GM19395 (cell line): ENCODE measurements at regions not wholly inside any gene's neighbourhood (a gene's known extent, or its start where the extent isn't known, plus 50 kb on each side); places are given as distances from the start of the nearest gene placed in this dataset.
"Not testable (repeated sequence)": the region's sequence is repeated elsewhere in the genome, so short reads cannot be mapped to it uniquely, and the experiment has no call there.

ENCODE experiments used
- ATAC-seq: cut with Tn5 transposase; IDR thresholded peaks from one replicate; pipeline ENCODE4 v1.9.1; 2021; ENCODE audit warnings: mild to moderate bottlenecking, moderate library complexity; ENCODE audit not compliant: unreplicated experiment

- ATAC-seq = no peak
Observed at GRCh38 chr7:94305836-94306235, 88.9 kb upstream of the COL1A2 start.

GRCh38 chr7:94307399-94308048 is 87.2 kb upstream of the COL1A2 start:
- ATAC-seq = no peak

- no peak for ATAC-seq
Observed at GRCh38 chr7:94311515-94311914, 83.2 kb upstream of the COL1A2 start.

- no peak for ATAC-seq
Observed at GRCh38 chr7:94313926-94314325, 80.8 kb upstream of the COL1A2 start.

DNA sequence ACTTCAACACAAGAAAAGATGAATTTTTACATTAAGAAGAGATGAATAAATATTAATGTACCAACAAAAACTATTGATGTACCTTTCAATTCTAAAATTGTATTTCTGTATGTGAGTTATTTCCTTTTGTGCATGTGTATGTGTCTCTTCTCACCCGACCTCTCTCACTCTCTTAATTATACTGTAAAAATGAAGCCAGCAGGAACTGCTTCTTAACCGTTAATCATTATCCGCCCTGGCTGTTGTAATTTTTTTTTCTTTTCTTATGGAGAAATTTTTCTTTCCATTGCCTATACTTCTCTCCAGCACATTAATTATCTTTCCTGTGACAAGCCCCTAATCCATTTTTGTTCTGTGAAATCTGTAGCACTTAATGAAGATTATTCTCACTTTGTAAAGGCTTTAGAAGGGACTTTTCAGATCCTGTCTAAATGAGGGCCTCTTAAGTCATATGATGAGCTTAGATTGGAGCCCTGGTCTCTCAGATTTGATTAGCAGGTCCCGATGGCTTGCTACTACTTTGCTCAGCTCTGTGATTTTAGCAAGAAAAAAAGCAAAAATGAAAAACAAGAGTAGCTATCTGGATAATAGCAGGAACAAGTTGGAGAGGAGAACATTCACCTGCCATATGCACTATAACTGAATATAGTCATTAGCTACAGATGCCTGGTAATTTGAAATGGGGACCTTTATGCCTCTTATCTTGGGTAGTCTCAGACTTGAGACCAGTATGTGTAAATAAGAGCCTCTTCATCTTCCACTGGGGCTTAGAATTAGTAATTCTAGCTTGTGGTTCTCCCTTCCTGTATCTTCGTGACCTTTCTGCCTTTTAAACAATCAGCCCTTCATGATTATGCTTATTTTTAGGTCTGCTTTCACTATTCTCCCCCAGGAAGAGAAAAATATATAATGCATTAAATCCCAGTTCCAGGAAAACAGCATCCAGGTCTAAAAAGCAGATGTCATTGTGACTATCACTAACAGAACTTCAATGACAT is 80.0 kb upstream of the COL1A2 start:
- no peak for ATAC-seq

DNA sequence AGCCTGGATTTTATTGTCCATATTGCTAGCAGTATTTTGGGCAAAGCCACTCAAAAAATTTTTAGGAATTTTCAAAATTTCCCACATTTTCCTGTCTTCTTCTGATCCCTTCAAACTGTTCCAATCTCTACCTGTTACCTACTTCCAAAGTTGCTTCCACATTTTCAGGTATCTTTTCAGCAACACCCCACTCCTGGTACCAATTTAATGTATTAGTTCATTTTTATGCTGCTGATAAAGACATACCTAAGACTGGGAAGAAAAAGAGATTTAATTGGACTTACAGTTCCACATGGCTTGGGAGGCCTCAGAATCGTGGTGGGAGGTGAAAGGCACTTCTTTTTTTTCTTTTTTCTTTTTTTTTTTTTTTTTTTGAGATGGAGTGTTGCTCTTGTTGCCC is 73.6 kb upstream of the COL1A2 start:
- not testable (repeated sequence) for ATAC-seq

DNA sequence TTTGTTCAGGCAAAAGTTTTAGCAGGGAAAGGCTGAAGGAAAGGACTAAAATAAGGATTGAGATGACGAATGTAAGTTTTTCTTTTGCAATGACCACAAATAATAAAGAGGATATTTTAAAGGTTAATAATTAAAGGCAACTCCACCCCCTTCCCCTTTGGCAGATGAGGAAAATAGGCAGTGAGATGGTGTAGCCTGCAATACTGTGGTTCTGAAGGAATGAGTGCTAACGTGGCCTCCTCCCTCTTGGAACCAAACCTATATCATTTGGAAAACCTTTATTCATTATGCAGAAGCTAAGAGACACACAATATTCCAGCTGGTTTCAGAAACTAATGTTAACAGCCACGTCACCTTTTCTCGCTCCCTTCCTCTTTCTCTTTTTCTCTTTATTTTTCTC is 70.9 kb upstream of the COL1A2 start:
- no peak for ATAC-seq

DNA sequence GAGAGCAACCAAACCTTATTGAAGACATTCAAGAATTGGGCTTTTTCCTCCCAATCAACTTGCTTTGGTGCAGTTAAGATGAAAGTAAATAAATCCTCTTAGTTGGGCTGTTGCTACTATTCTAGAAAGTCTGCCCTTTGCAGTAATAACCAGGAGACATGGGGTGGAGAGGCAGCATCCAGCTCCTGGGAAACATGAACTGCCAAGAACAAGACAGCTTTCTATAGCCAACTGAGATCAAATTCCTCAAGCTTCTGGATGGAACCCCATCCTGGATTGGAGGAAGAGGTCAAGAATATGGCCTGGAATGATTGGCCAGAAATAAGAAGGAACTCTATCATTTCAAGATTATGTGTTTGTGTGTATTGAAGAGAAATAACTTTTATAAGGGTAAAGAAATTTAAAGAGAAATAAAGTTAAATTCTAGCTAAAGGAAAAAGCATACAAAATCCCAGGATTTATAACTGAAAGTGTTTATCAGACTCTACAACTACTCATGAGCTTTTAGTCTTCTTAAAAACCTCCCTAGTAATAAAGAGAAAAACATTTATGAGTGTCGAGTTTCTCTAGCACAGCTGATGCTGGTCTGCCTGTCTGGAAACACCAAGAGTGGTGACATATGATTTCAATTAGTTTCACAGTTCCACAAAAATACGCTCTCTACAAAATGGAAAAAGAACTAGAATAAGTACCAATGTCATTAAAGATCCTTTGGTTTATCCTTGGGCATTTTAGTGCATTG is 70.1 kb upstream of the COL1A2 start:
- no peak for ATAC-seq

DNA sequence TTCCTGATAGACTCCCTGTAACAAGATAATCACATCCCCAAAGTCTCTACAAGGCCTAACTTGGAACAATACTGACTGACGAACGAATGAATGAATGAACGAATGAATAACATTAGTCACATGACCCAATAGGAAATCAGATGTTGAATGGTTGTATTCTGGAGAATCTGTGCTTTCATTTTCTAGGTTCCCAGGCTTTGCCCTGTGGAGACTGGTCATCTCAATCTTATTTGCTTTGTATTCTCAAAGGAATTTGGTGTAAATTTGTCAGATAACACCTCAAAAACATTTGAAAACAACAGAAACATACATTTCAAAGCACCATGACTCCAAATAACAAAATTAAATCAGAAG is 69.6 kb upstream of the COL1A2 start:
- ATAC-seq = no peak

DNA sequence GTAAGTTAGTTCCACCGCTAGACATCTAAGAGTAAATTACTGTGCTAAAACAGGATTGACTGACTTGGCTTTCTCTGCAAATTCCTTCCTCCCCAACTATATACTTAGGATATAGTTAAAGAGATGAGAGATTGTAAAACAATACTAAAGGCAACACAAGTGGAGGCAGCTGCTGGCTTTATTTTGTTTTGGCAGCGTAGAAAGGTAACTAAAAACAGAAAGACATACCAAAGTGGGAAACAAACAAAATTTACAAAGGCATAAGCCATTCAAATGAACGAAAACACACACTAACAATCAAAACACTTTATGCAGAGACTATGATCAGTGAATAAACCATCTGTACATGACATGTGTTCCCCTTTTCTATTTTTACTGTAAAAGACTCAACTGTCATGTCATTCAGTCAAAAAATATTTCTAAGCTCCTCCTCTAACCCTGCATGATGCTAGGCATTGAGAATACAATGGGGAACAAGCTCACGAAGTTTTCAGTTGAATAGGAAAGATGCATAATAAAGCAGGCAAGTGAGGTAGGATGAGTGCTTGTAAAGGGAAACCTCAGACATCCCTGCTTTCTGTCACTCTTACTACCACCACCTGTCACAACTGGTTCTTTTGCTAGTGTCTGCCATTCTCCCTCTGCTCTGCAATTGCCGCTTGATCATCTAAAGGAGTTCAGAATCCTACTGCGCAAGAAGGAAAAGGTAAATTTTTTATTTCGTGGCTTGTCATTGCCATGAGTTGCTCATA is 64.2 kb upstream of the COL1A2 start:
- no peak for ATAC-seq

DNA sequence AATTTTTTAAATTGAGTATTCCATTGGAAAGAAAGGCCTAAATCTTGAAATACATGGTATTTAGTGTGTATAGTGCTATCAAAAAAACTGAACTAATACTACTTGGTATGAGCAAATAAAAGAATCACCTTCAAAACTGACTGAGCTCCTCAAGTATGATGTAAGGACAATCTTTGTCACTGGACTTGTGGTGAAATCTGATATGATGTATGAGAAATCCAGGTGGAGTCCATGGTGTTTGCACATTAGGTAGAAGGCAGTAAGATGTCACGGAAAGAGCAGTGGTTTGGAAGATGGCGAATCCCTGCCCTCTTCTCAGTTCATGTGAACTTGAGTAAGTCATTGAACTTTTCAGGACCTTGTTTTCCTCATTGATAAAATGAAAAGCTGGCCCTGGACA is 62.1 kb upstream of the COL1A2 start:
- no peak for ATAC-seq

- no peak for ATAC-seq
Observed at GRCh38 chr7:94333810-94334209, 60.9 kb upstream of the COL1A2 start.

DNA sequence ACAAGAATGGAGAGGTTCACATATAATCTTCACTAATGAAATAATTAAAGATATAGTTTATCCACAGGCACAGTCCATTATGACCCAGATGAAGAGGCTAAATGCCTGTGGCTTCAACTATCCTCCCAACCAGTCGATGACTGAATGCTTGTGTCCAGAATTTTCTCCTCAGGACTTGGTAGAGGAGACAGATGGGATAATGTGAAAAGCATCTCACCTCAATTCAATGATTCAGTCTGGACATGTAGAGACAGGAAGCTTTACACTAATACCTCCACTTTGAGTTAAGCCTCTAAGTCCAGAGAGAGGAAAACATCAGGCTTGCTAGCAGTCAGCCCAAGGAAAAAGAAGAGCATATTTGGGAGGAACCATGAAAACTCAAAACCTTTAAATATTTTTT is 59.1 kb upstream of the COL1A2 start:
- no peak for ATAC-seq

- ATAC-seq = no peak
Observed at GRCh38 chr7:94336009-94336408, 58.7 kb upstream of the COL1A2 start.

GRCh38 chr7:94338921-94339371 is 55.7 kb upstream of the COL1A2 start:
- ATAC-seq = no peak

GRCh38 chr7:94344826-94345225 is 49.9 kb upstream of the COL1A2 start:
- ATAC-seq = no peak
